ENCODE measurements at regions not wholly inside any gene's neighbourhood (a gene's known extent, or its start where the extent isn't known, plus 50 kb on each side); places are given as distances from the start of the nearest gene placed in this dataset.

DNA sequence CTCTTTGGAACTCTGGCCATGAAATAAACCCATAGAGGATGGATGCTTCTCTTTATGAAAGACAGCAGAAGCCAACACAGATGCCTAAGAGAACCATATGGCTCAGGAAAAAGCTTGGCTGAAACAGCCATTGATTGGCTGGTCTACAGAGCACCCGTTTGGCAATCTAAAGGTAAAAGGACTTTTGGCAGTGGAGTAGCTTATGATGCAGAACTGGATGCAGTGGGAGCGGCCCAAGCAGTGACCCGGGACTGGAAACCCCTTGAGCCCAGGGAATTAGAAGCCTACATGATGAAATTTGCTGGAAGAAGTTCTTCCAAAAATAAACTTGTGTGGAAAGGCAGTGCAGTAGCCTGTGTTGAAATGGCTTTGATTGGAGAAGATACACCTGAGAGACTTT is 360.2 kb downstream of the NR2F2 start:
- Histone ChIP-seq H3K27me3 (ENCODE audit: low read length) (no peaks in the 10 kb centered on the region), H2AFZ (ENCODE audit: low read length) (no peak overlapping the region), H3K9ac (ENCODE audit: low read length) (no peak overlapping the region), H3K4me2 (ENCODE audit: low read depth, low read length, poor library complexity, severe bottlenecking) (no peak overlapping the region), H3K4me1 (ENCODE audit: low read length) (no peaks in the 10 kb centered on the region), H4K20me1 (ENCODE audit: insufficient read depth, low read depth, low read length) (no peaks in the 10 kb centered on the region), H3K27ac (ENCODE audit: low read length) (no peak overlapping the region), H3K9me3 (ENCODE audit: low read length) (peaks cover 23% of the 10 kb centered on the region), H3K9me2 (replicated peaks; ENCODE audit: insufficient read depth, low read length) (no peaks in the 10 kb centered on the region), H3K4me3 (ENCODE audit: low read length) (no peak overlapping the region), H3K79me2 (ENCODE audit: low read length) (no peaks in the 10 kb centered on the region), H3K36me3 (ENCODE audit: insufficient read depth, low read length) (no peaks in the 10 kb centered on the region)
- DNase-seq: no peak

- no peaks in the 10 kb centered on the region for H4K20me1 ChIP-seq (ENCODE audit: insufficient read depth, low read depth, low read length)
- no peaks in the 10 kb centered on the region for H3K79me2 ChIP-seq (ENCODE audit: low read length)
- no peaks in the 10 kb centered on the region for H3K4me1 ChIP-seq (ENCODE audit: low read length)
- no peak overlapping the region for H3K27ac ChIP-seq (ENCODE audit: low read length)
- no peak overlapping the region for H3K9ac ChIP-seq (ENCODE audit: low read length)
- H3K9me3 ChIP-seq (ENCODE audit: low read length): peaks cover 19% of the 10 kb centered on the region
- no peaks in the 10 kb centered on the region for H3K9me2 ChIP-seq (replicated peaks; ENCODE audit: insufficient read depth, low read length)
- no peak overlapping the region for H3K4me3 ChIP-seq (ENCODE audit: low read length)
- no peak overlapping the region for H3K4me2 ChIP-seq (ENCODE audit: low read depth, low read length, poor library complexity, severe bottlenecking)
- H3K27me3 ChIP-seq (ENCODE audit: low read length): no peaks in the 10 kb centered on the region
- no peak for DNase-seq
- H3K36me3 ChIP-seq (ENCODE audit: insufficient read depth, low read length): no peaks in the 10 kb centered on the region
- no peak overlapping the region for H2AFZ ChIP-seq (ENCODE audit: low read length)
These were observed 362.3 kb downstream of the NR2F2 start for GRCh38 chr15:96692826-96693225.

DNA sequence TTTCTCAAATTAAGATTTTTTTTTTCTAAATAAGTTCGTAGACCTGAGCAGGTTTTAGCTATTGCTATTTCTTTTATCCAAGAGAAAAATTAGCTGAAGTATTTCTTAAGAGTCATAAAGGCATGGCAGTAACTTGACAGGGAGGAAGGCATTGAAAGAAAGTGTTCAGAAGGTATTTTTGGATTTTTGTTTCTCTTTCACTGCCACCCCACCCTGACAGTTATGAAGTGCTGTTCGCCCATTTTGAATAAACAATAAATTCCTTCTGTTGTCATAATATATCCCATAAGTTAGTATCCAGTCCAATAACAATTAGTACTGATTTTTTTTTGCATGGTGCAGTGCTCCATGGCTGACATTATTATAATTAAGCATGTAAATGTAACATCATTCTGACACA is 363.0 kb downstream of the NR2F2 start:
- Histone ChIP-seq H3K36me3 (ENCODE audit: insufficient read depth, low read length) (no peaks in the 10 kb centered on the region), H3K9ac (ENCODE audit: low read length) (no peak overlapping the region), H3K27ac (ENCODE audit: low read length) (no peak overlapping the region), H4K20me1 (ENCODE audit: insufficient read depth, low read depth, low read length) (no peaks in the 10 kb centered on the region), H3K4me3 (ENCODE audit: low read length) (no peak overlapping the region), H3K4me2 (ENCODE audit: low read depth, low read length, poor library complexity, severe bottlenecking) (no peak overlapping the region), H3K27me3 (ENCODE audit: low read length) (no peaks in the 10 kb centered on the region), H3K4me1 (ENCODE audit: low read length) (no peaks in the 10 kb centered on the region), H3K9me2 (replicated peaks; ENCODE audit: insufficient read depth, low read length) (no peaks in the 10 kb centered on the region), H3K9me3 (ENCODE audit: low read length) (peaks cover 18% of the 10 kb centered on the region), H3K79me2 (ENCODE audit: low read length) (no peaks in the 10 kb centered on the region), H2AFZ (ENCODE audit: low read length) (no peak overlapping the region)
- no peak for DNase-seq

- Histone ChIP-seq H2AFZ (ENCODE audit: low read length) (no peak overlapping the region), H3K27me3 (ENCODE audit: low read length) (no peaks in the 10 kb centered on the region), H3K9me2 (replicated peaks; ENCODE audit: insufficient read depth, low read length) (no peaks in the 10 kb centered on the region), H3K4me2 (ENCODE audit: low read depth, low read length, poor library complexity, severe bottlenecking) (no peak overlapping the region), H3K4me3 (ENCODE audit: low read length) (no peak overlapping the region), H3K4me1 (ENCODE audit: low read length) (no peaks in the 10 kb centered on the region), H3K27ac (ENCODE audit: low read length) (no peak overlapping the region), H4K20me1 (ENCODE audit: insufficient read depth, low read depth, low read length) (no peaks in the 10 kb centered on the region), H3K9ac (ENCODE audit: low read length) (no peak overlapping the region), H3K79me2 (ENCODE audit: low read length) (no peaks in the 10 kb centered on the region), H3K9me3 (ENCODE audit: low read length) (peaks cover 12% of the 10 kb centered on the region), H3K36me3 (ENCODE audit: insufficient read depth, low read length) (no peaks in the 10 kb centered on the region)
- no peak for DNase-seq
These were observed 363.6 kb downstream of the NR2F2 start for GRCh38 chr15:96693990-96694517.

- no peak for DNase-seq
- H2AFZ ChIP-seq (ENCODE audit: low read length): no peak overlapping the region
- no peaks in the 10 kb centered on the region for H4K20me1 ChIP-seq (ENCODE audit: insufficient read depth, low read depth, low read length)
- H3K4me2 ChIP-seq (ENCODE audit: low read depth, low read length, poor library complexity, severe bottlenecking): no peak overlapping the region
- H3K36me3 ChIP-seq (ENCODE audit: insufficient read depth, low read length): no peaks in the 10 kb centered on the region
- H3K27me3 ChIP-seq (ENCODE audit: low read length): no peaks in the 10 kb centered on the region
- H3K9me3 ChIP-seq (ENCODE audit: low read length): peaks cover 12% of the 10 kb centered on the region
- no peak overlapping the region for H3K27ac ChIP-seq (ENCODE audit: low read length)
- no peaks in the 10 kb centered on the region for H3K9me2 ChIP-seq (replicated peaks; ENCODE audit: insufficient read depth, low read length)
- H3K4me3 ChIP-seq (ENCODE audit: low read length): no peak overlapping the region
- H3K79me2 ChIP-seq (ENCODE audit: low read length): no peaks in the 10 kb centered on the region
- H3K4me1 ChIP-seq (ENCODE audit: low read length): no peaks in the 10 kb centered on the region
- no peak overlapping the region for H3K9ac ChIP-seq (ENCODE audit: low read length)
These were observed 364.9 kb downstream of the NR2F2 start for GRCh38 chr15:96695426-96695825.

GRCh38 chr15:96699871-96700401 is 369.4 kb downstream of the NR2F2 start:
- Histone ChIP-seq H3K9me2 (replicated peaks; ENCODE audit: insufficient read depth, low read length) (no peaks in the 10 kb centered on the region), H3K4me1 (ENCODE audit: low read length) (no peaks in the 10 kb centered on the region), H4K20me1 (ENCODE audit: insufficient read depth, low read depth, low read length) (no peaks in the 10 kb centered on the region), H3K36me3 (ENCODE audit: insufficient read depth, low read length) (no peaks in the 10 kb centered on the region), H3K27ac (ENCODE audit: low read length) (no peak overlapping the region), H3K4me2 (ENCODE audit: low read depth, low read length, poor library complexity, severe bottlenecking) (no peak overlapping the region), H2AFZ (ENCODE audit: low read length) (no peak overlapping the region), H3K9me3 (ENCODE audit: low read length) (peaks cover 15% of the 10 kb centered on the region), H3K4me3 (ENCODE audit: low read length) (no peak overlapping the region), H3K27me3 (ENCODE audit: low read length) (no peaks in the 10 kb centered on the region), H3K79me2 (ENCODE audit: low read length) (no peaks in the 10 kb centered on the region), H3K9ac (ENCODE audit: low read length) (no peak overlapping the region)
- DNase-seq: no peak

DNA sequence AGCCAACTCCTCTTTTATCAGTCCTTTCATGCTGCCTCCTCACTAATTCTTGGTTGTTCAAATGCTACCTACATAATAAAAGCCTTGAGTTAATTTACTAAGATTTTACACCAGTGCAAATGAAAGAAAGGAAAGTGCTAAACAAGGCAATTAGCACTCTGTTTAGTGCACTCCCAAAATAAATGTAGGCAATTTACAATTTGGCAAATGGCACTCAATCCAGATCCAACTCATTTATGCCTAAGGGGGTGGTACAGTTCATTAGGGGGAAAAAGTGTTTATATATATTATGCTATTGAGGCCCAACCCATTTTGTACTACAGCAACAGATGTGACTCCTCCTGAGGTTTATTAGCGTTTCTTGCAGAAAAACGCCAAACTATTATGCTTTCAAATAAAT is 370.1 kb downstream of the NR2F2 start:
- Histone ChIP-seq H3K4me1 (ENCODE audit: low read length) (no peaks in the 10 kb centered on the region), H3K79me2 (ENCODE audit: low read length) (no peaks in the 10 kb centered on the region)

GRCh38 chr15:96701443-96701842 is 370.9 kb downstream of the NR2F2 start:
- no peak overlapping the region for H3K4me2 ChIP-seq (ENCODE audit: low read depth, low read length, poor library complexity, severe bottlenecking)
- peaks cover 10% of the 10 kb centered on the region for H3K9me3 ChIP-seq (ENCODE audit: low read length)
- H3K4me3 ChIP-seq (ENCODE audit: low read length): no peak overlapping the region
- no peaks in the 10 kb centered on the region for H3K36me3 ChIP-seq (ENCODE audit: insufficient read depth, low read length)
- H2AFZ ChIP-seq (ENCODE audit: low read length): no peak overlapping the region
- no peak for DNase-seq
- H3K4me1 ChIP-seq (ENCODE audit: low read length): no peaks in the 10 kb centered on the region
- no peaks in the 10 kb centered on the region for H3K27me3 ChIP-seq (ENCODE audit: low read length)
- H3K9me2 ChIP-seq (replicated peaks; ENCODE audit: insufficient read depth, low read length): no peaks in the 10 kb centered on the region
- no peaks in the 10 kb centered on the region for H3K79me2 ChIP-seq (ENCODE audit: low read length)
- H3K27ac ChIP-seq (ENCODE audit: low read length): no peak overlapping the region
- H4K20me1 ChIP-seq (ENCODE audit: insufficient read depth, low read depth, low read length): no peaks in the 10 kb centered on the region
- no peak overlapping the region for H3K9ac ChIP-seq (ENCODE audit: low read length)

More for the DNA sequence above, 370.1 kb downstream of the NR2F2 start:
- no peaks in the 10 kb centered on the region for H3K36me3 ChIP-seq (ENCODE audit: insufficient read depth, low read length)
- no peak overlapping the region for H3K9ac ChIP-seq (ENCODE audit: low read length)
- no peak overlapping the region for H3K4me3 ChIP-seq (ENCODE audit: low read length)
- no peak overlapping the region for H3K4me2 ChIP-seq (ENCODE audit: low read depth, low read length, poor library complexity, severe bottlenecking)
- H3K9me2 ChIP-seq (replicated peaks; ENCODE audit: insufficient read depth, low read length): no peaks in the 10 kb centered on the region
- H4K20me1 ChIP-seq (ENCODE audit: insufficient read depth, low read depth, low read length): no peaks in the 10 kb centered on the region
- no peak overlapping the region for H3K27ac ChIP-seq (ENCODE audit: low read length)
- no peak for DNase-seq
- H2AFZ ChIP-seq (ENCODE audit: low read length): no peak overlapping the region
- H3K9me3 ChIP-seq (ENCODE audit: low read length): peaks cover 10% of the 10 kb centered on the region
- no peaks in the 10 kb centered on the region for H3K27me3 ChIP-seq (ENCODE audit: low read length)

Data from Karpas-422 (cell line).